ENCODE measurements at regions not wholly inside any gene's neighbourhood (a gene's known extent, or its start where the extent isn't known, plus 50 kb on each side); places are given as distances from the start of the nearest gene placed in this dataset.
A peak's percentile ranks its signal among the peaks of the same experiment; 100 is the strongest.

DNA sequence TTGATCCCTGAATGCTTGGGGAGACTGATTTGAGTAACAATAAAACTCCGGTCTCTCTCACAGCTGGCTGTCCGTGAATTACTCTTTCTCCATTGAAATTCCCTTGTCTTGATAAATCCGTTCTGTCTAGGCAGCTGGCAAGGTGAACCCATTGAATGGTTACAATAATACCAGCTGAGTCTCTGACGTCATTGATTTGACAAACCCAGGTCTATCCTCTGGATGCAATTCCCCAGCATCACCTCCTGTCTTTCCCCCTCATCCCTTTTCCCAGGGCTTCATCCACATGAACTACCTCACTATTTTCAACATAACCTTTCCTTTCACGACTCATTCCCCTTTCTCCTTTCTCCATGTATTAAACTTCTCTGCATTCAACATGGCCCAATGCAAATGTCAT lies 98.7 kb upstream of the TMEM132C start:
- CTCF ChIA-PET (ENCODE audit: partially characterized antibody) = no interaction called here
- H3K9ac ChIP-seq (replicated peaks in 1 of 4; ENCODE audit: extremely low read depth in 1 of 4, low read depth in 3 of 4, low read length in 3 of 4) = no peak overlapping the region; a peak in 1 of 7 replicates

More for the DNA sequence above, 98.7 kb upstream of the TMEM132C start:
- peaks cover 12% of the 10 kb centered on the region; the same call in 1 of the 2 replicates for H3K23me2 ChIP-seq (ENCODE audit: low read depth, low read length)
- peak overlapping the region in 1 of 2 experiments; percentile 24; a peak in 1 of 4 replicates for H3K4me2 ChIP-seq (ENCODE audit: insufficient read depth in 1 of 2, low read depth in 2 of 2, low read length in 2 of 2)
- H3K27me3 ChIP-seq (replicated peaks in 1 of 4; ENCODE audit: control insufficient read depth in 3 of 4, extremely low read depth in 1 of 4, insufficient read depth in 3 of 4, low read length in 3 of 4) = peaks cover 0 to 3% (median 0%) of the 10 kb centered on the region in 4 experiments; a peak in 1 of 7 replicates
- TF ChIP-seq SUZ12 (IDR thresholded peaks at IDR 0.05; ENCODE audit: low read length) (no peak), NRF1 (IDR thresholded peaks at IDR 0.05; ENCODE audit: low read depth, low read length) (no peak), BRCA1 (IDR thresholded peaks at IDR 0.05; ENCODE audit: low read depth, low read length) (no peak), YY1 (IDR thresholded peaks at IDR 0.05; ENCODE audit: low read depth, low read length) (no peak), TAF1 (IDR thresholded peaks at IDR 0.05; ENCODE audit: low read depth, low read length) (no peak), BACH1 (IDR thresholded peaks at IDR 0.05; ENCODE audit: low read length) (no peak)
- no peak overlapping the region for H3K23ac ChIP-seq (ENCODE audit: insufficient read length)
- H4K5ac ChIP-seq (ENCODE audit: insufficient read length, low read depth, low read length) = no peak overlapping the region
- no peaks in the 10 kb centered on the region for H3K79me2 ChIP-seq (ENCODE audit: control insufficient read depth in 1 of 2, insufficient read depth in 2 of 2, low read length in 2 of 2)
- POLR2A ChIA-PET (ENCODE audit: partially characterized antibody) = no interaction called here
- no peak overlapping the region for H3K4ac ChIP-seq (replicated peaks; ENCODE audit: insufficient read length, low read depth, low read length)
- no peak for DNase-seq (ENCODE audit: low read depth in 1 of 2, low spot score in 2 of 2)
- no peak overlapping the region for H2BK15ac ChIP-seq (ENCODE audit: low read length)
- H4K8ac ChIP-seq (ENCODE audit: extremely low read depth, insufficient read depth, low read length) = no peak overlapping the region
- WGBS, 2 experiments (ENCODE audit: extremely low coverage in 1 of 2, insufficient coverage in 1 of 2, insufficient read length in 1 of 2, insufficient replicate concordance in 2 of 2, low coverage in 1 of 2, low lambda C conversion rate in 2 of 2, missing lambda C conversion rate in 1 of 2) = 63 to 100% methylated on average over 1 to 5 of the region's 5 CpGs
- no peak overlapping the region for H4K91ac ChIP-seq (replicated peaks; ENCODE audit: insufficient read length, low read length)
- peak overlapping the region; percentile 19 for H3K14ac ChIP-seq (ENCODE audit: insufficient read length)
- no peaks in the 10 kb centered on the region for H3K36me3 ChIP-seq (ENCODE audit: control insufficient read depth in 2 of 4, insufficient read depth in 4 of 4, low read length in 3 of 4)
- H3K18ac ChIP-seq (ENCODE audit: extremely low read depth, low read length) = no peak overlapping the region
- H2BK20ac ChIP-seq (ENCODE audit: low read length) = no peak overlapping the region
- no peak overlapping the region for H3K56ac ChIP-seq (replicated peaks; ENCODE audit: insufficient read length, low read depth, low read length)
- no peaks in the 10 kb centered on the region for H3K9me3 ChIP-seq (ENCODE audit: insufficient read depth in 2 of 2, low read depth in 1 of 2, low read length in 1 of 2)
- no peaks in the 10 kb centered on the region for H4K20me1 ChIP-seq (replicated peaks in 1 of 2; ENCODE audit: control insufficient read depth in 1 of 2, insufficient read depth in 2 of 2, low read length in 2 of 2)
- H3K4me3 ChIP-seq (ENCODE audit: extremely low read depth in 1 of 4, insufficient read depth in 2 of 4, low read depth in 3 of 4, low read length in 4 of 4) = no peak overlapping the region
- no peak overlapping the region for H2AFZ ChIP-seq (ENCODE audit: low read length)
- H3K4me1 ChIP-seq (replicated peaks in 1 of 4; ENCODE audit: control insufficient read depth in 3 of 4, insufficient read depth in 4 of 4, low read length in 3 of 4) = peaks cover 0 to 17% (median 7%) of the 10 kb centered on the region in 4 experiments; a peak in 4 of 7 replicates
- no peak overlapping the region for H3K27ac ChIP-seq (ENCODE audit: low read depth, low read length)
- H2BK120ac ChIP-seq (replicated peaks; ENCODE audit: low read depth, low read length) = no peak overlapping the region
- H2BK5ac ChIP-seq (ENCODE audit: low read depth, low read length) = no peak overlapping the region
- no peaks in the 10 kb centered on the region for H3K79me1 ChIP-seq (ENCODE audit: low read depth, low read length)
- H2BK12ac ChIP-seq (ENCODE audit: low read depth, low read length) = no peak overlapping the region
- FAIRE-seq = no peak
- H2AK5ac ChIP-seq (ENCODE audit: low read depth, low read length) = no peak overlapping the region
